RWPE1 (cell line): ENCODE measurements at regions not wholly inside any gene's neighbourhood (a gene's known extent, or its start where the extent isn't known, plus 50 kb on each side); places are given as distances from the start of the nearest gene placed in this dataset.
"Not testable (repeated sequence)": the region's sequence is repeated elsewhere in the genome, so short reads cannot be mapped to it uniquely, and the experiment has no call there.

ENCODE experiments used
- CTCF ChIA-PET: fragments of 350-600 bp; sonication (Branson Sonifier 250); formaldehyde crosslinking; extraction: SDS; loops from one replicate; lab custom pipeline; 2021; lab: Yijun Ruan, JAX
- POLR2A ChIA-PET: fragments of 400-600 bp; formaldehyde crosslinking; extraction: SDS; loops from one replicate; lab custom pipeline; 2020; ENCODE audit warnings: antibody characterized with exemption; ENCODE audit not compliant: low non-redundant PET; lab: Yijun Ruan, JAX
- DNase-seq: peaks from one replicate; pipeline ENCODE4 v3.0.0; 2012; ENCODE audit warnings: low spot score
- H3K27ac ChIP-seq: fragments of 450-650 bp; 2 replicates; pipeline ENCODE4 v1.5.1; 2017

GRCh38 chr13:18599791-18600211 is 581.8 kb downstream of the TUBA3C start:
- DNase-seq, H3K27ac ChIP-seq, CTCF ChIA-PET, POLR2A ChIA-PET: not testable (repeated sequence)

- CTCF ChIA-PET, result not testable (repeated sequence)
Observed at GRCh38 chr13:18598543-18598942, 583.1 kb downstream of the TUBA3C start.

GRCh38 chr13:18597940-18598339 is 583.7 kb downstream of the TUBA3C start:
- POLR2A ChIA-PET, DNase-seq, H3K27ac ChIP-seq, CTCF ChIA-PET: not testable (repeated sequence)

More at GRCh38 chr13:18598543-18598942, 583.1 kb downstream of the TUBA3C start:
- POLR2A ChIA-PET, DNase-seq, H3K27ac ChIP-seq: not testable (repeated sequence)

GRCh38 chr13:18577103-18577502 is 604.5 kb downstream of the TUBA3C start:
- DNase-seq, POLR2A ChIA-PET, CTCF ChIA-PET, H3K27ac ChIP-seq: not testable (repeated sequence)

- POLR2A ChIA-PET, CTCF ChIA-PET, DNase-seq, H3K27ac ChIP-seq: not testable (repeated sequence)
Observed at GRCh38 chr13:18567890-18568289, 613.7 kb downstream of the TUBA3C start.
